Stimulated activated naive CD8-positive, alpha-beta T cell treated with anti-CD3 and anti-CD28 coated beads, Interleukin-15, Interleukin-2, amounts not matched to agents 100 U/mL and 50 U/mL, for 24 hours (primary cell): ENCODE measurements at regions not wholly inside any gene's neighbourhood (a gene's known extent, or its start where the extent isn't known, plus 50 kb on each side); places are given as distances from the start of the nearest gene placed in this dataset.

Source experiments
- ATAC-seq: fragments of 150-1000 bp; cut with Tn5 transposase; one replicate; pipeline ENCODE4 v1.10.0; 2021
- DNase-seq: peaks from one replicate; pipeline ENCODE4 v3.0.0; 2021

DNA sequence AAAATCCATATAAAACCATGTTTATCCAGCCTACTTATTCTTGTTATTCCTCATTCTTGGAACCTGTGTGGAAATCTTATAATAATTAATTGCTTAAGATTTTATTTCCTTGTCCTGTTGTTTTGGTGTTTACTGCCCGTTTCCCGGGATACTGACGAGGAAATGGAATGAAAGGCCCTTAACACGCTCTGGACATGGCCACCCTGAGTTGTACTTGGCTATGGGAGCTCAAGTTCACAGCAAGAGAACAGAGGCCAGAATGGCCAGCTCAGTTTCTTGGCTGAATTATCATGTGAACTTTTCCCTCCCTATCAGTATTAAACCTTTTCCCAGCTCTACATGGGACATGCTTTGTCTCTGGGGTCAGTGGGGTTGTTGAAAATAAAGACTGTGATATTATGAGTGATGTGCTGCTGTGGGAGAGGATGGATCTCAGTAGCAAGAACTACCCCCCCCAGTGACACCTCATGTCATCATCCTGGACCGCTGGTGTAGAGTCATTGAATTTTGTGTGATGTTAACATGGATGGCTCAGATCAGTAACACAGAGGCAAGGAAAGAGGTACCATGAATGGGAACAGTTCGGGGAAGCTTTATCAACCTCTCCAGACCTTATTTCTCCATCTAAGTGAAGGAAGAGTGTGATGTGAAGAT, 87.0 kb upstream of the IGFBP3 start:
- no peak for ATAC-seq
- no peak for DNase-seq

DNA sequence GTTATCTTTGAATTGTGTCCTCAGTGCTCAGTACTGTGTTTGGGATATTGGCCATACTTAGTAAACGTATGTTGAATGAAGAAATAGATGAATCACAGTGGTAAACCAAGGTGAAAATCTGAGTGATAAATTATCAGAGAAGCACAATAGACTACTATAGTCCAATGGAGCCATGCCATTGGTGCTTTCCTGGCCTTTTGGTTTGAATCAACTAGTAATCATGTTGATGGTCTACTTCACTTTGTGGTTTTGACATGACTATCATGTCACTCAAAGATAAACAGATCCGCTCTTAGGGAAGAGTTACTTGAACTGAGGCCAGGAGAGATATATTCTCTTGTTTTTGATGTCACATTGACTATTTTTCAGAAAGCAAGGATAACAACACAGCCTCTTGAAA, 86.1 kb upstream of the IGFBP3 start:
- ATAC-seq = no peak

DNA sequence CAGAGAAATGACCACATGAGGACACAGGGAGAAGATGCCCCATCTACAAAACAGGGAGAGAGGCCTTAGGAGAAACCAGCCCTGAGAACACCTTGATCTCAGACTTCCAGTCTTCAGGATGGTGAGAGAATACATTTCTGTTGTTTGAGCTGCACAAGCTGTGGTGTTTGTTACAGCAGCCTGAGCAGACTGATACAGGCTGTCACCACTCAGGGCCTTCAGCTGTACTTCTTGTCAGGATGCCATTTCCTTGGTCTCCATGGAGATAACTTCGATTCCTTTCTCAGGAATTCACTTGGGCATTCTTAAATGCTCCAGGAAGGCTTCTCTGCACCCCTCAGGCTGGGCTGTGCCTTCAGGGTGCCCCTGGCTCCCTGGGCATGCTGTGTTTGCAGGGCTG, 85.7 kb upstream of the IGFBP3 start:
- DNase-seq (no peak), ATAC-seq (no peak)

More for the DNA sequence above, 86.1 kb upstream of the IGFBP3 start:
- no peak for DNase-seq

GRCh38 chr7:46006212-46006611, 85.1 kb upstream of the IGFBP3 start:
- no peak for ATAC-seq

GRCh38 chr7:46004965-46005364, 83.9 kb upstream of the IGFBP3 start:
- no peak for ATAC-seq
- DNase-seq = no peak

More at GRCh38 chr7:46006212-46006611, 85.1 kb upstream of the IGFBP3 start:
- DNase-seq = no peak

- ATAC-seq (no peak), DNase-seq (no peak)
These were observed 83.1 kb upstream of the IGFBP3 start for GRCh38 chr7:46003896-46004875.

- DNase-seq = no peak
These were observed 82.1 kb upstream of the IGFBP3 start for GRCh38 chr7:46003161-46003560.

DNA sequence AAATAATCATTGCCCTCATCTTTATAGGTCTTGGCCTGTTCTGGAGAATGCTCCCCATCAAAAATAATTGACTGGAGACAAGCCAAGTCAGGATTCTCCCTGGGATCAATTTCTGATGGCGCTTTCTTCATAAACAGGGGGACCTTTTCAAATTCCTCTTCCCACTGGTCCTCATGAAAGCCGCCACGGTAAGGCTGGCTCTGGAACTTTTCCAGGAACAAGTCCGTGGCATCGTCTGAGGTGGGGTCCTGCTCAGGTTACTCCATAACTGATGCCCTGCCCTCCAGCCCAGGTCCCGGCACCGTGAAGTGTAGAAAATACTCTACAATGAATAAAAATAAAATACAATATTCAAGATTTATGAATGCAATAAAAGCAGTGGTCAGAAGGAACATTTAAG, 79.4 kb upstream of the IGFBP3 start:
- ATAC-seq (no peak), DNase-seq (no peak)

More at GRCh38 chr7:46003161-46003560, 82.1 kb upstream of the IGFBP3 start:
- no peak for ATAC-seq

- no peak for ATAC-seq
- no peak for DNase-seq
These were observed 78.5 kb upstream of the IGFBP3 start for GRCh38 chr7:45999541-45999940.

- DNase-seq = no peak
- no peak for ATAC-seq
These were observed 77.4 kb upstream of the IGFBP3 start for GRCh38 chr7:45998506-45998905.

GRCh38 chr7:45993621-45994020, 72.5 kb upstream of the IGFBP3 start:
- no peak for ATAC-seq

GRCh38 chr7:45992826-45993225, 71.8 kb upstream of the IGFBP3 start:
- DNase-seq (no peak), ATAC-seq (no peak)

More at GRCh38 chr7:45993621-45994020, 72.5 kb upstream of the IGFBP3 start:
- DNase-seq = no peak

DNA sequence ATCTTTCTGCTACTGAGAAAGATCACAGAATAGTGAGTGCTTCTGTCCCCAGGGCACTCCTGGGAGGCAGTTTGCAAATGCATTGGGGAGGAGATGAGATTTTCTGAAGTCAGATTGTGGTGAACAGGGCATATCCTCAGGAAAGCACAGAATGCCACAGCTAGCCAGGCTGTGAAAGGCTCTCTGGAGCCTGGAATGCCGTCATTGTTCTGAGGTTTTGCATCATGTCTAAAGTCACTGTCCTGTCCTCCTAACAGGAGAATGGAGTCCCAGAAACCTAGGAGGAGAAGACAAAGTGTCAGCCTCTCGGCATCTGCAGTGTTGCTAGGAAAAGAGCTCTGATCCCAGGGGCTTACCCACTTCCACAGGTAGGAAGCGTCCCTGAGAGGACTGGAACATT, 69.2 kb upstream of the IGFBP3 start:
- no peak for ATAC-seq
- no peak for DNase-seq

GRCh38 chr7:45988405-45989057, 67.5 kb upstream of the IGFBP3 start:
- DNase-seq (no peak), ATAC-seq (no peak)

DNA sequence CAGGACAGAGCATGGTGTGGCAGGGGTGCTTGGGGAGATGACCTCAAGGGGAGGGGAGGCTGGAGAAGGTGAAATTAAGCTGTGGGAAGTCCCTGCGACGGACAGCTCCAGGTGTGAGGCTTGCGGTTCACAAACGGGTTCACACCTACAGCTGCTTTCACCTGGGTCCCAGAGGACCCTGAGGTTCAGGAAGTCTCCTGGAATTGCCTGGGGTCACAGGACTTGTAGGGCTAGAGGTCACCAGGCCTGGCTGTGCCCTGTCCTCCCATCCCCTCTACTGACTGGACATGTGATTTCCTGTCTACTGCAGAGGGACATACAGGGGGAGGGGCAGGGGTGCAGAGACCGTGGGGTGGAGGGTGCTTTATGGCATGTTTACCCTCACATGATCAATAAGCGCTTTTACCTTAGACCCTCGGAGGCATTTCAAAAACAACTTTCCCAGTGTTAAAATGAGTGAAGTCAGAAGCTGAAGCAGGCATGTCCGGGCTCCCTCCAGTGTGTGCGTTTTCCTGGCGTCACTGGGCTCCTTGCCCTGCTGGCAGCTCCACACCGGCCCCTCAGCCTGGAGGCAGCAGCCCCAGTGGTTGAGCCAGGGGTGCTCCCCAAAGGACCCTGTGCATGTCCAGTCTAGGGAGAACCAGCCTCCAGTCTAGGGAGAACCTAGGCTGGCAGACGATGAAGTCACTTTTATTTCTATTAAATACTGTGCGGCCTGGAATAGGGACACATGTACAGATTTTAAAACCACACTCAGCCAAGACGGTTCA, 66.6 kb upstream of the IGFBP3 start:
- DNase-seq = no peak
- ATAC-seq = no peak

- no peak for DNase-seq
These were observed 65.6 kb upstream of the IGFBP3 start for GRCh38 chr7:45986355-45987298.

DNA sequence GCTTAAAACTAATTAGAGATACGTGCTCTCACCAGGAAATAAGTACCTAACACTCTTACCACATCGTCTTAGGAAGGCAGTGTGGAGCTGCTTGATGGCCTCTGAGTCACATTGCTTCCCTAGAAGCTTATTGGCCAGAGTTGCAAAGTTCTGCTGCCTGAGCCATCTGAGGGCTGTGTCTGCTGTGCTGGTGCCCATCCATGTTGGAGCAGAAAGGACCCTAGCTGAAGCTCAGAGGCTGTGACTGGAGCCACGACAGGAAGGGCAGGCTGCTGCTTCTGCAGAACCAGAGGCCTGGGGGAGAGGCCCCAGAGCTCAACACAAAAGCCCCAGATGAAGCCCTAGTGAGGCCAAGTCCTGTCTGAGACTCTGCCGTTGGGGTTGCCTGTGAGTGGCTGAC, 64.8 kb upstream of the IGFBP3 start:
- ATAC-seq (no peak), DNase-seq (no peak)

More at GRCh38 chr7:45986355-45987298, 65.6 kb upstream of the IGFBP3 start:
- ATAC-seq = no peak

GRCh38 chr7:45984386-45985295, 63.6 kb upstream of the IGFBP3 start:
- no peak for ATAC-seq

GRCh38 chr7:45983720-45984255, 62.7 kb upstream of the IGFBP3 start:
- no peak for ATAC-seq
- no peak for DNase-seq

More at GRCh38 chr7:45984386-45985295, 63.6 kb upstream of the IGFBP3 start:
- DNase-seq = no peak
